Neuron (in vitro differentiated cells): ENCODE measurements at regions not wholly inside any gene's neighbourhood (a gene's known extent, or its start where the extent isn't known, plus 50 kb on each side); places are given as distances from the start of the nearest gene placed in this dataset.

Experiments used
- H2AFZ ChIP-seq: one replicate; pipeline ENCODE4 v1.6.1; 2013; ENCODE audit warnings: low read depth, mild to moderate bottlenecking, inconsistent platforms, low read length, moderate library complexity
- H3K27me3 ChIP-seq: one replicate; pipeline ENCODE4 v1.6.1; 2013; ENCODE audit warnings: low read length; ENCODE audit not compliant: insufficient read depth
- H3K36me3 ChIP-seq: one replicate; pipeline ENCODE4 v1.6.1; 2013; ENCODE audit warnings: low read length; ENCODE audit not compliant: insufficient read depth
- H3K4me1 ChIP-seq: one replicate; pipeline ENCODE4 v1.6.1; 2013; ENCODE audit warnings: low read length; ENCODE audit not compliant: insufficient read depth
- H3K4me3 ChIP-seq: 2 replicates; pipeline ENCODE4 v1.5.1; 2013; ENCODE audit warnings: mild to moderate bottlenecking, low read length, moderate library complexity
- H3K9me3 ChIP-seq: one replicate; pipeline ENCODE4 v1.6.1; 2013; ENCODE audit warnings: low read length

DNA sequence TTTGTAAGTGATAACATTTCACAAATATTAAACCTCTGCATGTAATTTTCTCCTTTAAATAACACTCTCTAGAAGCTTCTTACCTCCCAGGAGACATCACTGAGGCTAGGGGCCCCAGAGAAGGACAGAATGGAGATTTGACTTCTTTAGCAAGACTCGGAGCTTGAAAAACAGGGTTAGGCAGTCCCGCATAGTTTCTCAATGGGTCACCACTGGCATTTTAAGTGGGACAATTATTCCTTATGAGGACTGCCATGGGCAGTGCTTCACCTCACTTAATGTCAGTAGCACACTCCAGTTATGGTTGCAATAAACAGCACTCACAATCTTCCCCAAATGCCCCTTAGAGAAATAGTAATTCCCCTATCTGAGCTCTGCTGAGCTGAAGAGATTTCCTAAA lies 66.7 kb upstream of the NOCT start:
- no peaks in the 10 kb centered on the region for H3K9me3 ChIP-seq
- no peaks in the 10 kb centered on the region for H3K36me3 ChIP-seq
- no peaks in the 10 kb centered on the region for H3K27me3 ChIP-seq
- H2AFZ ChIP-seq: no peak overlapping the region
- H3K4me1 ChIP-seq: no peaks in the 10 kb centered on the region
- H3K4me3 ChIP-seq: no peak overlapping the region

DNA sequence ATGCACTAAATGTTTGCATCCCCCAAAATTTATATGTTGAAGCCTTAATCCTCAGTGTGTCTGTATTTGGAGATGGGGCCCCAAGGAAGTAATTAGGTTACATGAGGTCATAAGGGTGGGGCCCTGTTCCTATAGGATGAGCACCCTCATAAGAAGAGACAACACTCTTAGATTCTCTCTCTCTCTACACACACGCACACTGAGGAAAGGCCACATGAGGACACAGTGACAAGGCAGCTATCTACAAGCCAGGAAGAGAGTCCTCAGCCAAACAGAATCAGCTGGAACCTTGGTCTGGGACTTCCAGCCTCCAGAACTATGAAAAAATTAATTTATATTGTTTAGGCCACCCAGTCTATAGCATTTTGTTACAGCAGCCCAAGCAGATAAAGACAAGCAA lies 69.3 kb upstream of the NOCT start:
- no peaks in the 10 kb centered on the region for H3K4me1 ChIP-seq
- no peaks in the 10 kb centered on the region for H3K9me3 ChIP-seq
- H3K36me3 ChIP-seq: no peaks in the 10 kb centered on the region
- no peak overlapping the region for H3K4me3 ChIP-seq
- H3K27me3 ChIP-seq: no peaks in the 10 kb centered on the region
- H2AFZ ChIP-seq: no peak overlapping the region

DNA sequence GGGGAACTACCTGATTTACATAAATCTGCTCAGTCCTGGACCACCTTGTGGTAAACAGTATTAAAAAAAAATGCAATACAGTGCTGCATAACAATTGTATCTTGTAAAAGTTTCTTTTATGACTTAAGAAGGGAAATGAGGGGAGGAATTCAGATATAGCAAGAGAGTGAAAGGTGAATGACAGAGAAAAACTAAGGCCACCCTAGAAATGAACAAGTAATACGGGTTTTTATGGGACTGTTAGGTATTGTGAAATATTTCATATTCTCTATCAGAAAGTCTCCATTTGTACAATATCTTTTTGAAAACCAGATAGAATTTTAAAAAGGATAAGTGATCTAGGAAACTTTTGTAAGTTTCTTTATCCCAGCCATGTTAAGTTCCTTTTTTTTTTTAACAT lies 69.7 kb upstream of the NOCT start:
- H2AFZ ChIP-seq: no peak overlapping the region
- H3K36me3 ChIP-seq: no peaks in the 10 kb centered on the region
- no peaks in the 10 kb centered on the region for H3K9me3 ChIP-seq
- no peak overlapping the region for H3K4me3 ChIP-seq
- H3K4me1 ChIP-seq: no peaks in the 10 kb centered on the region
- no peaks in the 10 kb centered on the region for H3K27me3 ChIP-seq

DNA sequence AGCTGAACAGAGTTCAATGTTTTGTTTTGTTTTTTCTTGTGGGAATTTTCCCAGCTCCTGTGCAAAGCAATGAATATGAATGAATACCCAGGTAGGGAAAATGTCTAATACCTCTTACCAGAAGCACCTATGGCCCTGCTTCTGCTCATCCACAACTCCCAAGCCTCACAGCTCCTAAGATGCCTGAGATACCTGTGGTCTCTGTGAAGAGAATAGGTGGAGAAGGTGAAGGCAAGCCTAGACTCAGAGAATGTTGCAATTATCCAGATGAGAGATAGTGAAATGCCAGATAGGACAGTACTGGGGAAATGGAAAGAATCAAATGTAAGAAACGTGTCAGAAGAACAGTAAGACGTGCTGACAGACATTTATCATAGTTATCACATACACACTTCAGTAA lies 70.2 kb upstream of the NOCT start:
- no peak overlapping the region for H2AFZ ChIP-seq
- no peaks in the 10 kb centered on the region for H3K27me3 ChIP-seq
- no peaks in the 10 kb centered on the region for H3K36me3 ChIP-seq
- no peaks in the 10 kb centered on the region for H3K4me1 ChIP-seq
- no peaks in the 10 kb centered on the region for H3K9me3 ChIP-seq
- no peak overlapping the region for H3K4me3 ChIP-seq

DNA sequence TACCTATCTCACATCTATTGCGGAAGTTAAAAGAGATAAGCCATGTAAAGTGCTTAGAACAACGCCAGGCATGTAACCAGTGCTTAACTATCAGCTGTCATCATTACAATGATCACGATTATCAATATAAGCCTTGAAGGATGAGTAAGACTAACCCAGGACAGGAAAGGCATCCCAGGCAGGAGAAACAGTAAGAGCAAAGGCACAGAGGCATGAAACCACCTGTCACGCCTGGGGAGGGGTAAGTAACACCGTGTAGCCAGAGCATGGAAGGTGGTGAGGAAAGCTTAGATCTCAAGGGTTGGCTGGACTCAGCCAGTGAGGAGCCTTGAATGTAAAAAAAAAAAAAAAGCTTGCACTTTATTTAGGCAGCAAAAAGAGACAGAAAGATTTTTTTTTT lies 71.7 kb upstream of the NOCT start:
- H3K4me3 ChIP-seq: no peak overlapping the region
- H3K4me1 ChIP-seq: no peaks in the 10 kb centered on the region

DNA sequence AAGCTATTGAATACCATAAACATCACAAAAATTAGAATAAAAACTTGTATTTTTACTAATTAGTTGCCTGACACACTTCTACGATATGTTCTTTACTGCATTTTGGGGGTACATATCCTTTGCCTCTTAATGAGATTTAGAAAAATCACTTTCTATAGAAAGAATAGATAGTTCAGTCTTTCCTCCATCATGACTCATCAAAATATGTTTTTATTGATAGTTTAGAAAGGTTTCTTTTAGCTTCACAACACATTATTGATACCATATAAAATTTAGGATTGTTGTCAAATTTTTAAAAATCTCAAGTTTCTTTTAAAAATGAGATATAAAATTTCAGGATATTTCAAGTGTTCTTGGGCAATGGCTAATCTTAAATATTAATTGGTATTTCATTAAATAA lies 74.5 kb upstream of the NOCT start:
- H3K4me3 ChIP-seq: no peak overlapping the region
- peaks cover 7% of the 10 kb centered on the region for H3K4me1 ChIP-seq
- H2AFZ ChIP-seq: no peak overlapping the region
- H3K27me3 ChIP-seq: no peaks in the 10 kb centered on the region
- no peaks in the 10 kb centered on the region for H3K36me3 ChIP-seq
- no peaks in the 10 kb centered on the region for H3K9me3 ChIP-seq

More for the DNA sequence above, 71.7 kb upstream of the NOCT start:
- no peak overlapping the region for H2AFZ ChIP-seq
- no peaks in the 10 kb centered on the region for H3K36me3 ChIP-seq
- no peaks in the 10 kb centered on the region for H3K9me3 ChIP-seq
- no peaks in the 10 kb centered on the region for H3K27me3 ChIP-seq

DNA sequence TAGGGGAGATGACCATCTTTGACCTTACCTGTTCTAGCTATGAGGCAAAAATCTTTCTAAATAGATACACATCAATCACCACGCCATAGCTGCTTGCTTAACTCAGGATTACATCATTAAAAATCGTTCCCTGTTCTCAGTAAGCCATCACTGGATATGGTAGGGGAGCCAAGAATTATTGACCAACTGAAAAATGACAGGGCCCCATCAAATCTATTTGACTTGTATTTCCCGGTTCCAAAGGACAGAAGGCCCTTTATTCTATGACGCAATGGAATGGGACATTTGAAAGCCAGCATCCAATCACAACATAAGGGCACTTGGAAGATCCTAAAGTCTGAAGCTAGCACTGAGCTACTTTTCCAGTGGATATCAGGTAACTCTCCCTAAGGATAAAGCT lies 75.6 kb upstream of the NOCT start:
- Histone ChIP-seq H3K27me3 (no peaks in the 10 kb centered on the region), H3K4me1 (peaks cover 7% of the 10 kb centered on the region), H3K9me3 (no peaks in the 10 kb centered on the region), H2AFZ (no peak overlapping the region), H3K36me3 (no peaks in the 10 kb centered on the region), H3K4me3 (no peak overlapping the region)

DNA sequence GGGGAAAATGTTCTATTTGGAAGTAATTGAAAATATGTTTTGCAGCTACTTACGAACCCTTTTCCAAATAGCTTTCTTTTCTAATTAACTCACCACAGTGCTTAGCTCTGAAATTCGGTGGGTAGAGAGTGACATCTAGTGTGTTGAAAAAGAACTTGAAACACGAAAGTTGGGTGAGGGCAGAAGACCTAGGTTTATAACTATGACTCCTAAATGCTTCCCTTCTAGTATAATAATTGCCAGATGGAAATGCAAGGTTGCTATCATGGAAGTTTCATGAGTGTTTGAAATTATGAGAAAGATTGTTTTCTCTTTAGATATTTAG lies 77.3 kb upstream of the NOCT start:
- Histone ChIP-seq H3K4me3 (peak overlapping the region; percentile 14), H3K9me3 (no peaks in the 10 kb centered on the region), H3K4me1 (peaks cover 7% of the 10 kb centered on the region), H2AFZ (peak overlapping the region; percentile 39), H3K36me3 (no peaks in the 10 kb centered on the region), H3K27me3 (no peaks in the 10 kb centered on the region)

DNA sequence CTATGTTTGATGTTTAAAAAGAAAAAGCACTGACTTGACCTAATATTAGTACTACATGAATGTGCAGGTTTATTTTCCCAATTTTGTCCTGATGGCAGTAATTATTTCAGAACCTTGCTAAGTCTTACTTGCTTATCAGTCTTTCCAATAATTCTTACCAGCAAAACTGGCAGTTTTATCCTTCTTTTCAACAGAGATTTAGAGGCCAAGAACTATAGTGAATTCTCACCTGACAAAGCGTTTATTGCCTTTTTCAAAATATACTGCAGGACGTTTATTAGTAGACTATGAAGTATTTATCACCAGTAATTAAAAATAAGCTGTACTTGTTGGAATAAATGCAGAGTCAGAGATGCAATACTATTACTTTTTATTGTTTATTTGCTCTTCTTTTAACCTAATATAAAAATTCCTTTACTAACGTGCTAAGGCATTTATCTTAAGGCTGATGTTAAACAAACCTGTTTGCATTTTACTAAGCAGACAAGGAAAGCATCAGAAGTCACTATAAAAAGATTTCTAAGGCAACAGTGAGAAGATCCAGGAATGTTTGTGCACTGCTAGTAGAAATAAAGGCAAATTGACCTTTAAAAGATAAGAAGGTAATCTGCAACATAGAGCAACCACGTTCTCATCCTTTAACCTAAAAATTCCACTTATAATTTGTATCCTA lies 80.3 kb upstream of the NOCT start:
- no peaks in the 10 kb centered on the region for H3K9me3 ChIP-seq
- no peaks in the 10 kb centered on the region for H3K27me3 ChIP-seq
- H3K4me1 ChIP-seq: peaks cover 7% of the 10 kb centered on the region
- H2AFZ ChIP-seq: no peak overlapping the region
- no peak overlapping the region for H3K4me3 ChIP-seq
- H3K36me3 ChIP-seq: no peaks in the 10 kb centered on the region

DNA sequence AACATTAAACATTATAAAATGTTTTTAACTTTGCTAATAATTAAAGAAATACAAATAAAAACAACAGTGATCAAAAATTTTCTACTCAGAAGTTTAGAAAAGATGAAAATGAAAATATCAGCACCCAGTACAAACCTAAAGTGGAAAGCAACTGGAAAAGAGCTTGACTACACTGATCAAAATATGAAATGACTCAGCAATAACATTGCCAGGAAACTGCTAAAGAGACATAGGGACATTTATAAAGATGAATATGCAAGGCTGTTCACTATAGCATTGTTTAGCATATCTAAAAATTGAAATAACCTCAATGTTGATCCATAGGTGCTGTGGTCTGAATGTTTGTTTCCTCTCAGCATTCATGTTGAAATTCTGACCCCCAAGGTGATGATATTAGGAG lies 88.5 kb upstream of the NOCT start:
- Histone ChIP-seq H2AFZ (no peak overlapping the region), H3K36me3 (no peaks in the 10 kb centered on the region), H3K27me3 (no peaks in the 10 kb centered on the region), H3K9me3 (no peaks in the 10 kb centered on the region), H3K4me3 (no peak overlapping the region), H3K4me1 (no peaks in the 10 kb centered on the region)

DNA sequence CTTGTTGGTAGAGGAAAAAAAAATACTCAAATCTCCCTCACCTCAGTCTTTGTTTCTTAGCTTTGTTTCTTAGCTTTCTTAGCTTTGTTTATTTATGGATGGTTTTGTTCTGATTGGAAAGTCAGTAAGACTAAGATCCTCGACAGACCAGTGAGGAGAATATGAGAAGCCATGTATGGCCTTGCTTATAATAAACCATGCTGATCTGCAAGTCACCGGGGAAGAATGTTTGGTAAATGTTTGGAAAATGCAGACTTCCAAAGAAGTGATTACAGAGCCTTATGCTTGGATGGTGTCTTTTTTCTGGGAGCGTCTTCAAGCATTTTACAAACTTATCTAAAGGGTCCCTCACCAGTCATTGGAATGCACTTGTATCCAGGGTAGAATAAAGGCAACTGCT lies 90.1 kb upstream of the NOCT start:
- H3K4me3 ChIP-seq: no peak overlapping the region
- H3K36me3 ChIP-seq: no peaks in the 10 kb centered on the region
- H3K4me1 ChIP-seq: no peaks in the 10 kb centered on the region

DNA sequence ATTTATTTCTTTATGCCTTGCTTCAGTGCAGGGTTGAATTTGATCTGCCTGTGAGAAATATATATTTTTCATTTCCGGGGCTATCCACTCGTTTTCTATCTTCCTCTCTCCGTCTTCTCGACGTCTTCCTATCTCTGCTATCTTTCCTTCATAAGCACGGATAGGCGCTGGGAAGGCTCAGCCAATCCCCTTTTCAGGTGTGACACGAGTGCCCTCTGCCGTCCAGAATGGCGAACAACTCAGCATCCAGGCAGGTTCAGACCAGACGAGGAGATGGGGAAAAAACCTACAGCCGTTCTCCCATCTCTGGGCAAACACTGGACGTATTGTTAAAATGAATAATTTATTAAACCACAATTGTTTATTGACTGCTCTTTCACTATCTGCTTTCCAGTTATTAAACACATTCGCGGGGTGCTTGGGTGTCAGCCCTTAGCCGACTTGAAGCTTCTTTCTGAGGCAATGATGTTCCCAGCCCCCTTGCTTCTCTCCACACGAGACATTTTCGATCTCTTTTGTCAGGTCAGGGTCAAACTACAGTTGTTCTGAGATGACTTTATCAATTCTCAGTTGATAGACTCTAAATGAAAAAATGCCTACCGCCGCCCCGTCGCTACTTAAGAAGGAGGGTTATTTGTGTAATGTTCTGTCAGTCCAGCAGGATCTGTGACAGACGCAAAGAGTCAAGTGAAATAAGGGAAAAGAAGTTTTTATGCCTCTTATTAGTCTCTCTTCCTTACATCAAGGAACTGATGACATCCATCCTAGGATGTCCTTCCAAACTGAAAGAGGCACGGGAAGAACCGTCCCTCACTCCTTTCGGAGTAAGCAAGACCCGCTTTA lies 96.3 kb upstream of the NOCT start:
- H3K9me3 ChIP-seq: no peaks in the 10 kb centered on the region
- no peak overlapping the region for H2AFZ ChIP-seq
- no peaks in the 10 kb centered on the region for H3K4me1 ChIP-seq
- H3K27me3 ChIP-seq: no peaks in the 10 kb centered on the region
- no peak overlapping the region for H3K4me3 ChIP-seq
- no peaks in the 10 kb centered on the region for H3K36me3 ChIP-seq

More for the DNA sequence above, 90.1 kb upstream of the NOCT start:
- Histone ChIP-seq H2AFZ (no peak overlapping the region), H3K9me3 (no peaks in the 10 kb centered on the region), H3K27me3 (no peaks in the 10 kb centered on the region)

DNA sequence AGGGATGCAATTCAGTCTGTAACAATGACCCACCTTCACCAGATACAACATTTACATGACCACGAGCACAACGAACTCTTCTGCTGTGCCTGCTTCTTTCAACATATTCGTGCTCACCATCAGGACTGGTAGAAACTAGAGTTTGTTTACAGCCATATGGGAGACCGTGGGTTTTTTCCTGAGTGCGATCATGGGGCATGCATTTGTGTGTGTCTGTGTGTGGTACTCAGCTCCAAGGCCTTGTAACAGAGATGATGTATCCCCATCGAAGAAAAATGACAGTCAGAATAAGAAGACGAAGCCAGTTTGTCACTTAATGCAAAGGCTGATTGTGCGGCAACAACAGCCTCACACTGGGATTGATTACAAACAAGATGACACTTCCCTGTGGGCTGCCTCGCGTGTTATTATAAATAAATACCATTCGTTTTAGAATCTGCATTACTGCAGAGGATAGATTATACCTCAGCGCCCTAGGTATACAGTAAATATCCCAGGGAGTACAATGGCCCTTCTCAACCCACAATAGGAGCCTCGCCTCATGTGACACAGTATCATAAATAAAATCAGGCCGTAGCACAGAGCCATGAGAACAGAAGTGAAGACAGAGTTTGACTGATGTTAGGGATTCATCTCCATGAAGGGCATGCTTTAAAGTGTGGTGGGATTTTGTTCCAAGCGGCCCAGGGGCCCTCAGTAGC lies 97.3 kb upstream of the NOCT start:
- Histone ChIP-seq H3K27me3 (no peaks in the 10 kb centered on the region), H2AFZ (no peak overlapping the region), H3K36me3 (no peaks in the 10 kb centered on the region), H3K9me3 (no peaks in the 10 kb centered on the region), H3K4me1 (no peaks in the 10 kb centered on the region), H3K4me3 (no peak overlapping the region)
